ENCODE measurements at regions not wholly inside any gene's neighbourhood (a gene's known extent, or its start where the extent isn't known, plus 50 kb on each side); places are given as distances from the start of the nearest gene placed in this dataset.

- ATAC-seq (ENCODE audit: low FRiP score) (no peak), DNase-seq (ENCODE audit: low spot score) (no peak)
- TF ChIP-seq, protein P1, sequence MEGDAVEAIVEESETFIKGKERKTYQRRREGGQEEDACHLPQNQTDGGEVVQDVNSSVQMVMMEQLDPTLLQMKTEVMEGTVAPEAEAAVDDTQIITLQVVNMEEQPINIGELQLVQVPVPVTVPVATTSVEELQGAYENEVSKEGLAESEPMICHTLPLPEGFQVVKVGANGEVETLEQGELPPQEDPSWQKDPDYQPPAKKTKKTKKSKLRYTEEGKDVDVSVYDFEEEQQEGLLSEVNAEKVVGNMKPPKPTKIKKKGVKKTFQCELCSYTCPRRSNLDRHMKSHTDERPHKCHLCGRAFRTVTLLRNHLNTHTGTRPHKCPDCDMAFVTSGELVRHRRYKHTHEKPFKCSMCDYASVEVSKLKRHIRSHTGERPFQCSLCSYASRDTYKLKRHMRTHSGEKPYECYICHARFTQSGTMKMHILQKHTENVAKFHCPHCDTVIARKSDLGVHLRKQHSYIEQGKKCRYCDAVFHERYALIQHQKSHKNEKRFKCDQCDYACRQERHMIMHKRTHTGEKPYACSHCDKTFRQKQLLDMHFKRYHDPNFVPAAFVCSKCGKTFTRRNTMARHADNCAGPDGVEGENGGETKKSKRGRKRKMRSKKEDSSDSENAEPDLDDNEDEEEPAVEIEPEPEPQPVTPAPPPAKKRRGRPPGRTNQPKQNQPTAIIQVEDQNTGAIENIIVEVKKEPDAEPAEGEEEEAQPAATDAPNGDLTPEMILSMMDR (IDR thresholded peaks at IDR 0.05): no peak
These were observed 143.5 kb downstream of the MIAT start for GRCh38 chr22:26800858-26801257.

GRCh38 chr22:26801449-26801848 is 144.1 kb downstream of the MIAT start:
- no peak for ATAC-seq (ENCODE audit: low FRiP score)
- DNase-seq (ENCODE audit: low spot score): no peak
- TF ChIP-seq, protein P1 (IDR thresholded peaks at IDR 0.05): no peak

- TF ChIP-seq, protein P1 (IDR thresholded peaks at IDR 0.05): no peak
- no peak for ATAC-seq (ENCODE audit: low FRiP score)
- DNase-seq (ENCODE audit: low spot score): no peak
These were observed 146.9 kb downstream of the MIAT start for GRCh38 chr22:26804315-26804714.

GRCh38 chr22:26804911-26805539 is 147.6 kb downstream of the MIAT start:
- TF ChIP-seq, protein P1 (IDR thresholded peaks at IDR 0.05): no peak
- no peak for DNase-seq (ENCODE audit: low spot score)
- ATAC-seq (ENCODE audit: low FRiP score): no peak

DNA sequence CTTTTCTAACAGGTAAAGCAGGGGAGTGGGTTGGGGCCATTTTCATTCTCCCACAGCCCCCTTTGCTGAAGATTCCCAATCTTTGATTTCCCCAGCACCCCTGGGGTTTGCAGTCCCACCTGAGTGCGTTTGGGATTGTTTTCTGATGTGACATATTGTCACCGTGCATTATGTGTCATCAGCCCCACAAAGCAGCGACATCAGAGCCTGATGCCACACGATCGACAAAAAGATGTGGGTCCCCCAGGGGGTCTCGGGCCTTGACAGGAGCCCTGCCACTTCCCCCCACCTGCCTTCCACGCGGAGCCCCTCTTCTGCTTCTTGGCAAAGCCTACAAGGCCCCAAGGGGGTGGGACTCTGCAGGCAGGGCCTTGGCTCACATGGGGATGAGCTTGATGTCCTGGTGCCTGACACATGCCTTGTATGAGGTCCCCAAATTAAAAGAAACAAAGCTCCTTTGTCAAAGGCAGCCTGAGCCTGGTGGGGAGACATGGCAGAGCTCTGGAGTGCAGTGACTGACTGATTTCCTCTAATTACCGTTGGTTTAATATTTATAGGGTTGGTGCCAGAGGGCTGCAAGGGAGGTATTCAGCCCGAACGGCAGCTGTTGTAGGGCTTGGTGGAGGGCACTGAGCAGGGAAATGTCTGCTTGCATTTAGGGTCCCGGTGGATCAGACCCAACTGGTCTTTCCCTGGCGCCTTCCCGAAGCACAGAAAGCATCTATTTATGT is 149.2 kb downstream of the MIAT start:
- TF ChIP-seq, protein P1 (IDR thresholded peaks at IDR 0.05): no peak
- ATAC-seq (ENCODE audit: low FRiP score) (no peak), DNase-seq (ENCODE audit: low spot score) (no peak)

GRCh38 chr22:26811647-26811992 is 154.2 kb downstream of the MIAT start:
- no peak for DNase-seq (ENCODE audit: low spot score)
- no peak for ATAC-seq (ENCODE audit: low FRiP score)
- TF ChIP-seq, protein P1 (IDR thresholded peaks at IDR 0.05): no peak

- TF ChIP-seq, protein P1 (IDR thresholded peaks at IDR 0.05): no peak
- DNase-seq (ENCODE audit: low spot score) (no peak), ATAC-seq (ENCODE audit: low FRiP score) (no peak)
These were observed 155.3 kb downstream of the MIAT start for GRCh38 chr22:26812731-26813130.
